ENCODE measurements at regions not wholly inside any gene's neighbourhood (a gene's known extent, or its start where the extent isn't known, plus 50 kb on each side); places are given as distances from the start of the nearest gene placed in this dataset.
"Not testable (repeated sequence)": the region's sequence is repeated elsewhere in the genome, so short reads cannot be mapped to it uniquely, and the experiment has no call there.

DNA sequence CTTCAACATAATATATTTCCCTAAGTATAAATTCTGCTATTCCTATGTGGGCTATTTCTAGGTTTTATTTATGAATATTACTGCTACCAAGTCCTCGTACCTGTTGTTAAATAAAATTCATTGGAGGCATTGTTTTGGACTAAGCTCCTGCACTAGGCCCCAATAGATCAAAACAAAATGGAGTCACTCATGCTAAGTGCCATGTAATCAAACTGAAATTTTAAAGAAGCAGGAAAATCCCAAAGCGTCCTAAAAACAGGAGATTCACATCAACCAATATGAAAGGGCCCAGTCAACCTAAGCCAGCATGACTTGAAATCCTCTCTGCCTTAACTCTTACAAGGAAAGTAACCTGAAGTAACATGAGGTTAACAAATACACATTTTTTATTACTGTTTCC, 743.2 kb downstream of the TRAM1L1 start:
- DNase-seq (ENCODE audit: low spot score) (no peak), FAIRE-seq (no peak)

DNA sequence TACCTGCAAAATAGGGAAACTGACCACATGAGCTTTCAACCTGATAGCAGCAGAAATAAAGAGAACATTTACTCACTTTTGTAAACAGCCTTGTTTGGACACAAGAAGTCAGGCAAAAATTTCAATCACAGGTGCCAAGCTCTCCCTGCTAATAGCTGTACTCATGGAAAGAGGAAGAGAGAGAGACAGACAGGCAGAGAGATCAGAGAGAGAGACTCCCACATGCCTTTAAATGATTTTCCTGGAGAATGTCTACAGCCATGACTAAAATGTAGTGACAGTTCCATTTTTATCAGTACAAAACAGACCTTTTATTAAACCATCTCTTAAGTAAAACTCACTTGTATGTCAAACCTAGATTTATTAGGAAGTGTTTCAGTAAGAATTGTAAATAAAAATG, 752.9 kb downstream of the TRAM1L1 start:
- DNase-seq (ENCODE audit: low spot score) (no peak), FAIRE-seq (no peak)

DNA sequence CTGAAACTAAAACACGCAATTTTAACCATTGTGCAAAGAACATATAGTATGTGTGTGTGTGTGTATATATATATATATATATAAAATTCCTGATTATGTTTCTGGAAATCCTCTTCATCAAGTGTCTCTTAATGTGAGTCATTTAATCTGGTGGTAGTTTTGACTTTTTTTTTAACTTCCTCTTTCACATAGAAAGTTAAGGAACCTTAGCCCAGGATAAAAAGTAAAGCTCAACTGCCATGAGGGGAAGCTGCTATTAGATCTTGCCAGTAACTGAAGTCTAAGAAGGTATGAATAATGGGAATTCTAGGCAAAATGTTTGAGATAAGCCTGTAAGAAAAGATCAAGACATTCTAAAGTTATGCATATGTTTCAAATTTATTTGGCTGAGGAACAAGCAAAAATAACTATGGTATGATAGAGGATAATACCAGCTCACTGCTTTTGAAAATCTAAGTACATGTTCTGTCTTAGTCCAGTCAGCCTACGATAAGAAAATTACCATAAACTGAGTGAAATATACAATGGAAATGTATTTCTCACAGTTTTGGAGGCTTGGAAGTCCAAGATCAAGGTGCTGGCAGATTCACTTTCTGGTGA, 757.0 kb downstream of the TRAM1L1 start:
- DNase-seq (ENCODE audit: low spot score): no peak
- FAIRE-seq: no peak

DNA sequence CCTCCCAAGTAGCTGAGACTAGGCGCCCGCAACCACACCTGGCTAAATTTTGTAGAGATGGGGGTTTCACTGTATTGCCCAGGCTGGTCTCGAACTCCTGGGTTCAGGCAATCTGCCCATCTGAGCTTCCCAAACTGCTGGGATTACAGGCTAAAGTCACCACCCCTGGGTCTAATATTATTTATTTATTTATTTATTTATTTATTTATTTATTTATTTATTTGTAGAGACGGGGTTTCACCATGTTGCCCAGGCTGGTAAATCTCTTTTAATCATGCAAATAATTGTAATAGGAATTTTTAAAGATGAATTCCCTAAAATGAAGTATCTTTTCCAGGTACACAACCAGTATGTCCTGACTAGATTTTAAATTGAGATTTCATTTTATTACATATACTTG, 761.8 kb downstream of the TRAM1L1 start:
- no peak for FAIRE-seq
- no peak for DNase-seq (ENCODE audit: low spot score)

DNA sequence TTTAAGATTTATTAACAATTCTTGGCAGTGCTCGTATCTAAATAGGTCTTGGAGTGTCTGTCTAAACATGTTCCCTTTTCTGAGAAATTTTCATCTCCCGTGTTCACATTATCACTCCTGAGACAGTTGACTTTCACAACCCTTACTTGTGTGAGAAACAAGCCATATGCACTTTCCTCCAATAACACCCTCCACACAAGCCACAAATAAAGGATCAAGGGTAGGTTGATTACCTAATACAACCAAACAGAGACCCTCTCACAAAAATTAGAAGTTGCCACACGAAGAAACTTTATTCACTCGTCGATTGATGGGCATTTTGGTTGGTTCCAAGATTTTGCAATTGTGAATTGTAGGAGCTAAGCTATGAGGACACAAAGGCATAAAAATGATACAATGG, 763.9 kb downstream of the TRAM1L1 start:
- no peak for DNase-seq (ENCODE audit: low spot score)
- no peak for FAIRE-seq

DNA sequence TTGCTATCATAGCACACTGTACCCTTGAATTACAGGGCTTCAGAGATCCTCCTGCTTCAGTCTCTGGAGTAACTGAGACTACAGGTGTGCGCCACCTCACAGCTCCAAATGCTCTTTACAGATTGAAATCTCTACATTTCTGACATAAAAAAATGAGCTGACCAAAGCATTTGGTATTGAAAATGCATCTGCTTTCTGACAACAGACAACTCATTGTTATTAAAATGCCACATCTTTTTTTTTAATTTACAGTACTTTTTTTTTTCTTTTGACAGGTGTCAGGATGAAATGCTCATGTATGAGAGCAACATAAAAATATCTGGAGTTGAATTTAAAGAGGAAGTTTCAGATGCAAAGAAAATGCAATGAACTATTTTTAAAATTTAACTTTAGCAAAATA, 764.5 kb downstream of the TRAM1L1 start:
- FAIRE-seq: no peak
- no peak for DNase-seq (ENCODE audit: low spot score)

DNA sequence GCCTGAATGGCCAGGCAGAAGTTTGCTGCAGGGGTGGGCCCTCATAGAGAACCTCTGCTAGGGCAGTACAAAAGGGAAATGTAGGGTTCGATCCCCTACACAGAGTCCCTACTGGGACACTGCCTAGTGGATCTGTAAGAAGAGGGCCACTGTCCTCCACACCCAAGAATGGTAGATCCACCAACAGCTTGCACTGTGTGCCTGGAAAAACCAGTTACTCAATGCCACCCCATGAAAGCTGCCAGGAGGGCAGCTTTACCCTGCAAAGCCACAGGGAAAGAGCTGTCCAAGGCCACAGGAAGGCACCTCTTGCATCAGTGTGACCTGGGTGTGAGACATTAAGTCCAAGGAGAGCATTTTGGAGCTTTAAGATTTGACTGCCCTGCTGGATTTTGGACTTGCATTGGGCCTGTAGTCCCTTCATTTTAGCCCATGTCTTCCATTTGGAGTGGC, 781.6 kb downstream of the TRAM1L1 start:
- no peak for FAIRE-seq

DNA sequence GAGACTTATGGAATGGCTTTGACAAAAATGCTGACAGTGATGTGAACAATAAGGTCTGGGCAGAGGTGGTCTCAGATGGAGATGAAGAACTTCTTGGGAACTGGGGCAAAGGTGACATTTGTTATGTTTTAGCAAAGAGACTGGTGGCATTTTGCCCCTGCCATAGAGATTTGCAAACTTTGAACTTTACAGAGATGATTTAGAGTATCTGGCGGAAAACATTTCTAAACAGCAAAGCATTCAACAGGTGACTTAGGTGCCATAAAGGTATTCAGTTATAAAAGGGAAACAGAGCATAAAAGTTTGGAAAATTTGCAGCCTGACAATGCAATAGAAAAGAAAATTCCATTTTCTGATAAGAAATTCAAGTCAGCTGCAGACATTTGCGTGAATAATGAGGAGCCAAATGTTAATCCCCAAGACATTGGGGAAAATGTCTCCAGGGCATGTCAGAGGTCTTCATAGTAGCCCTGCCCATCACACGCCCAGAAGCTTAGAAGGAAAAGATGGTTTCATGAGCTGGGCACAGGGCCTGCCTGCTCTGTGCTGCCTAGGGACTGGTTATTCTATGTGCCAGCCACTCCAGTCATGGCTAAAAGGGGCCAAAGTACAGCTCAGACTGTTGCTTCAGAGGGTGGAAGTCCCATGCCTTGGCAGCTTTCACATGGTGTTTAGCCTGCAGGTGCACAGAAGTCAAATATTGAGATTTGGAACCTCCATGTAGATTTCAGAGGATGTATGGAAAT, 782.2 kb downstream of the TRAM1L1 start:
- FAIRE-seq: no peak
- DNase-seq (ENCODE audit: low spot score): no peak

More for the DNA sequence above, 781.6 kb downstream of the TRAM1L1 start:
- DNase-seq (ENCODE audit: low spot score): no peak

DNA sequence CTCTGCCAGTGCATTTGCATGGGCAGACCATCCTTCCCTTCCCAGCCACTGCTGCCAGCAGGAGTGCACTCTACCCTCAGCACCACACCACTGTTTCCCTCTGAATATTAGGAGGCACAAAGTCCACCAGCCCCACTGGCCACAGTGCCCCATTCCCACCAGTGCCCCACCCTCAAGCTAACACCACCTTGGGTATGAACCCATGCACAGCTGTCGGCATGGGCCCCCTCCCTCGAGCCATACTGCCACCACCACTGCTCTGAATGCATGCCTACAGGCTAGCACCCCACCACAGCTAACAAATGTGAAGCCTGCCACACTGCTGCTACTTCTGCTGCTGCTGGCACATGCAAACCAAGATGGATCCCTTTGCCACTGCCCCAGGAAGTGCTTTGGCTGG, 810.4 kb downstream of the TRAM1L1 start:
- FAIRE-seq: no peak

DNA sequence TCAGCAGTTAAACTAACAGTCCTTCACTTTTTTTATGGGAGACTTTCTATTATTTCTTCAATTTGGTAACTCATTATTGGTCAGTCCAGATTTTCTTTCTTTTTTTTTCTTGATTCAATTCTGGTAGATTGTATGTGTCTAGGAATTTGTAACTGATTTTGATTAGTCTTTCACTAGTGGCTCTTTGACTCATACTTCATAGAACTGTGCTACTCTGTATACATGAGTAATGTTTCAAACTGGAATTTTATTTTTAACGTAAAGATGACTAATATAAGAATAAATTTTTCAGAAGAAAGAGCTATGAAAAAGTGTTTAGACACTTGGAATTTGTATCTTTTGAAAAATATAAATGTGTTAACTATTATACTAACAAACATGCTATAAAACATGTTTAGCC, 813.0 kb downstream of the TRAM1L1 start:
- no peak for DNase-seq (ENCODE audit: low spot score)
- no peak for FAIRE-seq

More for the DNA sequence above, 810.4 kb downstream of the TRAM1L1 start:
- DNase-seq (ENCODE audit: low spot score): no peak

DNA sequence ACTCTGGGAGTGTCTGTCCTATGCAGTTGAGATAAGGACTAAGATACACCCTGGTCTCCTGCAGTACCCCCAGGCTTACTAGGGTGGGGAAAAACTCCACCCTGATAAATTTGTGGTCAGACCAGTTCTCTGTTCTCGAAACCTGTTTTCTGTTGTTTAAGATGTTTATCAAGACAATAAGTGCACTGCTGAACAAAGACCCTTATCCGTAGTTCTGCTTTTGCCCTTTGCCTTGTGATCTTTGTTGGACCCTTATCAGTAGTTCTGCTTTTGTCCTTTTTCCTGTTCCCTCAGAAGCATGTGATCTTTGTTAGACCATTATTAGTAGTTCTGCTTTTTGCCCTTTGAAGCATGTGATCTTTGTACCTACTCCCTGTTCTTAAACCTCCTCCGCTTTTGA, 824.4 kb downstream of the TRAM1L1 start:
- FAIRE-seq: not testable (repeated sequence)

DNA sequence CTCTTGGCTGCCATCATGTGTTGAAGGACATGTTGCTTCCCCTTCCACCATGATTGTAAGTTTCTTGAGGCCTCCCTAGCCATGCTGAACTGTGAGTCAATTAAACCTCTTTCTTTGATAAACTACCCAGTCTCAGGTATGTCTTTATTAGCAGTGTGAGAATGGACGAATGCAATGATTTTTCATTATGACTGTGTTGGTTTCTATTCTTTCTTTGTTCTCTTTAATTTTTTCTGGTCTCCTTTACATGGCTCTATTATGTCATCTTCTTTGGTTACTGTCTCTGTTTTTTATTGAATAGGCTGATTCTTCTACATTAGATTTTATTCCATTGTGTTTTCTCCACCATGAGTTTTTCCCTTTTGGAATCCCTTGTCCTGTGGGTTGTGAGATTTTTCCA, 840.6 kb downstream of the TRAM1L1 start:
- FAIRE-seq (no peak), DNase-seq (ENCODE audit: low spot score) (no peak)

More for the DNA sequence above, 824.4 kb downstream of the TRAM1L1 start:
- DNase-seq (ENCODE audit: low spot score): not testable (repeated sequence)

DNA sequence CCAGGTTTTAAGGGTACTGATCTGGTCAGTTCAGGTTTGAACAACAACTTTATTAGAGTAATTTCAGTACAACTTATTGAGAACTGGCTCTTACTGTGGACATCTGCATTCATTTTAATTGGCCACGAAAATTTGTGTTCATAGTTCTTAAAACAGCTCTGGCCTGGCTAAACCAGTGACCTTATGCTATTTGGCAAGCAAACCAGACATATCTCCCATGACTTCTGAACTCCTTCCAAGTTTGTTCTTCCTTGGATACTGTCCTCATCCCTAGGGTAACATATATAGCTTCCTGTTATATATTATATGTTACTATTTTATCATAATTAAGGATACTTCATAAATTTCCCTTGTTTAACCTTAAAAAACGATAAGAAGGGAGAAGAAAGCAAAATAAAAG, 841.9 kb downstream of the TRAM1L1 start:
- no peak for FAIRE-seq
- no peak for DNase-seq (ENCODE audit: low spot score)

DNA sequence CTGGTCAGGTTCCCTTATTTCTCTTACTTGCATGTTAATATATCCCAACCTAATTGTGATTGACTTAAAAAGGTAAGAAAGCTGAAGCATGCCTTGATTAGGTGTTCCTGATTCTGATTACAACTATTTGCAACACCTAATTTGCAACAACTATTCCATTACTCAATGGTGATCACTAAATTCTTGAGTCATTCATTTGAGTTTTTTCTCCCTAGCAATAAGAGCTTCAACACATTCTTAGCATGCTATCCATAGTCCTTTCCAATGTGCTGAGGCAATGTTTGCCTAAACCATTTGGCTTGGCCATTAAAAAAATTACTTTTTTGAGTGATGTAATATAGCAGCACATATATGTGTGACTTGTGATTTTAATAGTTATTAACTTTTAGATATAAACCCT, 851.4 kb downstream of the TRAM1L1 start:
- no peak for DNase-seq (ENCODE audit: low spot score)
- FAIRE-seq: no peak

DNA sequence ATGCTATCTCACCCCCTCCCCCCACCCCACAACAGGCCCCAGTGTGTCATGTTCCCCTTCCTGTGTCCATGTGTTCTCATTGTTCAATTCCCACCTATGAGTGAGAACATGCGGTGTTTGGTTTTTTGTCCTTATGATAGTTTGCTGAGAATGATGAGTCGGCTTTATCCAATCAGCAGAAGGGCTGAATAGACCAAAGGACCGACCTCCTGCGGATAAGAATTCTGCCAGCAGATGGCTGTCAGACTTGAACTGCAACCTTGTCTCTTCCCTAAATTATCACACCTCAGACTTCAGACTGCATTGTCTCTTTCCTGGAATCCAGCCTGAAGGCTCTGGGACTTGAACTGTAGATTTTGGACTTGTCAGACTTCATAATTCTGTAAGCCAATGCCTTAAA, 853.4 kb downstream of the TRAM1L1 start:
- not testable (repeated sequence) for FAIRE-seq; DNase-seq (ENCODE audit: low spot score)

DNA sequence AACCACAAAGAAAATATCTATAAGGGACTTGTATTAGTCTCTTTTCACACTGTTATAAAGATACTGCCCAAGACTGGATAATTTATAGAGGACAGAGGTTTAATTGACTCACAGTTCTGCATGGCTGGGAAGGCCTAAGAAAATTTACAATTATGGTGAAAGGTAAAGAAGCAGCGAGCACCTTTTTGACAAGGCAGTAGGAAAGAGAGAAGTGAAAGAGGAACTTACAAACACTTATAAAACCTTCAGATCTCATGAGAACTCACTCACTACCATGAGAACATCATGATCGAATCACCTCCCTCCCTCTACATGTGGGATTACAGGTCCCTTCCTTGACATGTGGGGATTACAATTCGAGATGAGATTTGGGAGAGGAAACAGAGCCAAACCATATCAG, 856.0 kb downstream of the TRAM1L1 start:
- DNase-seq (ENCODE audit: low spot score) (no peak), FAIRE-seq (no peak)

DNA sequence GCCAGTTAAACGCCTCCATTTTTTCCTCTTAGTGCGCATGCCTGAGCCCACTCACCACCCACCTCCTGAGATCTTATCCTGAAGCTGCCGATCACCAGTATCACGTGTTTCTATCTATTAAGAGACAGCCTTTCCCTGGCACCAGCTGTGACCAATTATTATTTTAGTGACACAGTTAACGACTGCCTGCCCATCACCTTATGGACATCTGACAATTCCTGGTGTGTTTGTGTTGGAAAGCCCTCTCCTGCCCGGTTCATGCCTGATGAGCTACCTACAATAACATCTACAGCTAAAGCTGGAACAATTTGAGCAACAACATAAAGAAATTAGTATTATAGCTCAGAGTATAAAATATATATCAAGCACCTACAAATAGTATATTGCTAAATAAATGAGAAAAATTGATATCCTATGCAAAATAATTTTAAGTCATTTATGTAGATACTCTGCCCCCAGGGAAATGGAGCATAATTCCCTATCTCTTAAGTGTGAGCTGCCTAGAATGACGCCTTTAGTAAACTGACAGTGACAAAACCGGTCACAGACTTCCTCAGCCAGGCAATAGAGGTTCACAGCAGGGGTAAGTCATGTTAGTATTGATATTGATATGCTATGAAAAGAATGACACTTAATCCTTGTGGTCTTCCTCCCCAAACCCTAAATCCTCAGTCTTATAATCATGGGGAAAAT, 862.2 kb downstream of the TRAM1L1 start:
- no peak for DNase-seq (ENCODE audit: low spot score)
- no peak for FAIRE-seq

DNA sequence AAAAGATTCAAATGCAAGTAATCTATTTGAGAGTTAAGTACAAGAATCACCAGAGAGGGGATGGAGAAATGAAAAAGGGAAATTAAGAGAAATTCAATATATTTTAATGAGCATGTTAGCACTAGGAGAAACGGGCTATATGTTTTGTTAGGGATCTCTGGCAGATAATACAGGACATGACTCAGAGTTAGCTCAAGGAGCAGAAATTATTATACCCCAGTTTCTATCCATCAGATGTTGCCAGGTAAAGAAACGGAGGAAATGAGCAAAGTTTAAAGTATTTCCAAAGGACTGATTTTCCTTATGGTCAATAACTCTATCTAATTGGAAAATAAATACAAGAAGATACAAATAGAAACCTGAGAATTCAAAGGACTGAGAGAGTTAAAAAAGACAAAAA, 867.6 kb downstream of the TRAM1L1 start:
- FAIRE-seq: no peak
- DNase-seq (ENCODE audit: low spot score): no peak

DNA sequence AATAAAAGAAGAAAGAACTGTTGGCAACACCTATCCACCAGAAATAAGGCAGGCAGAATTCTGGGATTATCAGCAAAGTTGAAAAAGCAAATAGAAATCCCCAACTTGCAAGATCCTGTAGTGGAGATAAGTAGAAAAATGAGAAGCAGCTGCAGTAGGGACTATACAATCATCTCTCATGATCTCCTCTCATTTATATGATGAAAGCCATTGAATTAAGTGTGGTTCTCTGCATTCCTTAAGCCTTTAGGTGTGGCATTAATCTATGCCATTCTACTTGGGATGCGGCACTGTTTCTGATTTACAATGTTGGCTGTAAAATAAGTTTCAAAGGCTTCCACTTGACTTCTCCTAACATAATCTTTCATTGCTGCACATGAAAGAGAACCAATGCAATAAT, 869.8 kb downstream of the TRAM1L1 start:
- FAIRE-seq: no peak
- DNase-seq (ENCODE audit: low spot score): no peak

DNA sequence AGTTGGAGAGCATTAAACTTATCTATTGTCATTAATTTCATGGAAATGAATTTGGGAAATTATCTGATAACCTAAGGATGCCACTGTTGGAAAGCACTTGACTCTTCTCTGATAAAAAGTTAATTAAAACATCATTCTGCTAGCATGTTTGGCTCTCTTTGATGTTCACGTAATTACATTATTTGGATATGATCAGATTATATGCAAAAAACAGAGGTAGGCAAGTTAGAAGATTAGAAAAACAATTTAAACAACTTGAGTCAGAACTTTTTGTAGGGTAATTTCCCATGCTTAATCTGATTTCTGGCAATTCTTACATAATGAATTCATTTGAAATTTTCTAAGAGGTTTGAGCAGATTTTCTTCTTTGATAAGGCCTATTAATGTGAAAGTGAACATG, 882.9 kb downstream of the TRAM1L1 start:
- no peak for FAIRE-seq
- no peak for DNase-seq (ENCODE audit: low spot score)

DNA sequence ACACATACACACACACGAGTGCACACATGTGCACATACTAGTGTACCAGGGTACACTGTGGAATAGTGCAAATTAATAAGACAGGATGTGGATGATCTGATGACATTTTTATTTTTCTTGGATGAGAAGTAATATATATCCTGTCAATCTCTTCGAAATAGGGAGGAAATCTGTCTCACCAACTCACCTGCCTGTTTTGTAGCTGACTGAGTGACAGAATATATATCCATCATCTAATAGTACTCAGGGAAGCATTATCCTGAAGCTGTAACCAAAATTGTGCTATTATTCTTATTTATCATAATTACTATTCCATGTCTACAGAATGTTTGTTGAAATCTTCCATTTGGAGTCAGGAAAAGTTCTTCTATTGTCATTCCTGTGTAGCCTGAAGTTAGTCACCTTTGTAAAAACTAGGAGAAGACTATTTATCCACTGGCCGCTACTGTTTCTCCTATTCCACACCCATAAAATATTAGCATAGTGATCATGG, 888.0 kb downstream of the TRAM1L1 start:
- no peak for DNase-seq (ENCODE audit: low spot score)
- no peak for FAIRE-seq

DNA sequence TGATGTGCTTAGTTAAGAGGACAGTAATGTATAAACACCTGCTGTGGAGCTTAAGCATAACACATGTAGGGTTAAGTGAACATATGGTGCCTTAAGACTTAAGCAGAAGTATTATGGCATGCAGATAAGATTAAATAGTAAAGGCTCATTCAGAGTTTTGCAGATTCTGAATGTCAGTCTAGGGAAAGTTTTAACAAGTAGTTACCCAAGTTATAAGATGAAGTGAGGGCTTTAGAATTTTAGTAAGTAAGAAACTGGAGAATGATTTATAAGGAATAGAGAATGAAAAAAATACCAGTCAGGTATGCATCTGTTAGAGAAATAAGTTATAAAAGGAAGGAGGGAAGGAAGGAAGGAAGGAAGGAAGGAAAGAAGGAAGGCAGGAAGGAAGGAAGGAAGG, 902.1 kb downstream of the TRAM1L1 start:
- FAIRE-seq: no peak
- no peak for DNase-seq (ENCODE audit: low spot score)

Measured in urothelium cell line (cell line).